ENCODE measurements at regions not wholly inside any gene's neighbourhood (a gene's known extent, or its start where the extent isn't known, plus 50 kb on each side); places are given as distances from the start of the nearest gene placed in this dataset.

- no peak for TF ChIP-seq ETS1 (IDR thresholded peaks at IDR 0.05)
- TF ChIP-seq CREB1 (CRISPR knock-in tag; IDR thresholded peaks at IDR 0.05; ENCODE audit: low read depth) = no peak
- TF ChIP-seq CTCF (conservative IDR thresholded peaks at IDR 0.05; ENCODE audit: low read depth in 2 of 2) = no peak
- Mint-ChIP-seq H3K9me3 (no peaks in the 10 kb centered on the region), H3K4me1 (peaks cover 7% of the 10 kb centered on the region; the same call in 2 of the 3 replicates), H3K27me3 (ENCODE audit: insufficient read depth, low read depth, poor library complexity) (no peaks in the 10 kb centered on the region), H3K36me3 (ENCODE audit: low read depth) (no peaks in the 10 kb centered on the region), H3K4me3 (no peak overlapping the region), H3K27ac (no peak overlapping the region)
- H3K27me3 ChIP-seq (ENCODE audit: insufficient read depth) = no peaks in the 10 kb centered on the region
- no peak overlapping the region for H3K27ac ChIP-seq (ENCODE audit: low read depth)
- H3K4me1 ChIP-seq (ENCODE audit: insufficient read depth) = no peaks in the 10 kb centered on the region
- no peak for DNase-seq (ENCODE audit: low spot score)
- H3K4me3 ChIP-seq = no peak overlapping the region
- H3K9me2 ChIP-seq (ENCODE audit: insufficient read depth) = no peaks in the 10 kb centered on the region
- no peaks in the 10 kb centered on the region for H4K20me1 ChIP-seq (replicated peaks; ENCODE audit: insufficient read depth)
- no peak overlapping the region for H3K4me2 ChIP-seq
- H3K36me3 ChIP-seq (ENCODE audit: insufficient read depth) = no peaks in the 10 kb centered on the region
- no peak for ATAC-seq
- no peaks in the 10 kb centered on the region for H3F3A ChIP-seq (replicated peaks; ENCODE audit: low read depth)
- H3K79me2 ChIP-seq (replicated peaks; ENCODE audit: insufficient read depth) = no peaks in the 10 kb centered on the region
- H2AFZ ChIP-seq = no peak overlapping the region
Measured at GRCh38 chr3:72169561-72170472, 384.9 kb upstream of the PROK2 start.

GRCh38 chr3:72169120-72169519, 384.2 kb upstream of the PROK2 start:
- Mint-ChIP-seq H3K36me3 (ENCODE audit: low read depth) (no peaks in the 10 kb centered on the region), H3K27ac (no peak overlapping the region), H3K9me3 (no peaks in the 10 kb centered on the region), H3K27me3 (ENCODE audit: insufficient read depth, low read depth, poor library complexity) (no peaks in the 10 kb centered on the region), H3K4me3 (no peak overlapping the region), H3K4me1 (peaks cover 7% of the 10 kb centered on the region; the same call in 2 of the 3 replicates)
- no peak overlapping the region for H3K4me2 ChIP-seq
- no peak overlapping the region for H3K4me3 ChIP-seq
- H3K27ac ChIP-seq (ENCODE audit: low read depth) = no peak overlapping the region
- no peak overlapping the region for H2AFZ ChIP-seq
- H3K27me3 ChIP-seq (ENCODE audit: insufficient read depth) = no peaks in the 10 kb centered on the region
- DNase-seq (ENCODE audit: low spot score) = no peak
- no peaks in the 10 kb centered on the region for H3F3A ChIP-seq (replicated peaks; ENCODE audit: low read depth)
- no peaks in the 10 kb centered on the region for H3K79me2 ChIP-seq (replicated peaks; ENCODE audit: insufficient read depth)
- ATAC-seq = no peak
- no peaks in the 10 kb centered on the region for H4K20me1 ChIP-seq (replicated peaks; ENCODE audit: insufficient read depth)
- H3K9me2 ChIP-seq (ENCODE audit: insufficient read depth) = no peaks in the 10 kb centered on the region
- no peaks in the 10 kb centered on the region for H3K4me1 ChIP-seq (ENCODE audit: insufficient read depth)
- no peaks in the 10 kb centered on the region for H3K36me3 ChIP-seq (ENCODE audit: insufficient read depth)
- no peak for TF ChIP-seq ZNF114 (CRISPR knock-in tag; IDR thresholded peaks at IDR 0.05)
- no peak for TF ChIP-seq NANOG (IDR thresholded peaks at IDR 0.05; ENCODE audit: borderline replicate concordance)
- no peak for TF ChIP-seq EZH2 (IDR thresholded peaks at IDR 0.05; ENCODE audit: low read depth, unreplicated experiment)
- TF ChIP-seq ETS1 (IDR thresholded peaks at IDR 0.05) = no peak
- no peak for TF ChIP-seq POLR2AphosphoS5 (IDR thresholded peaks at IDR 0.05; ENCODE audit: low read depth)
- no peak for TF ChIP-seq ZNF462 (CRISPR knock-in tag; IDR thresholded peaks at IDR 0.05)
- TF ChIP-seq EZH2phosphoT487 (IDR thresholded peaks at IDR 0.05; ENCODE audit: unreplicated experiment) = no peak
- TF ChIP-seq CREB1 (CRISPR knock-in tag; IDR thresholded peaks at IDR 0.05; ENCODE audit: low read depth) = no peak
- TF ChIP-seq STAT1 (IDR thresholded peaks at IDR 0.05; ENCODE audit: unreplicated experiment) = no peak
